Tibial nerve (tissue), 4 donors: ENCODE measurements at regions not wholly inside any gene's neighbourhood (a gene's known extent, or its start where the extent isn't known, plus 50 kb on each side); places are given as distances from the start of the nearest gene placed in this dataset.

Experiments
- DNase-seq, 2 donors: peaks; one replicate each; pipeline ENCODE4 v3.0.0-alpha.2; 2019; ENCODE audit warnings: low spot score in 2 of 2
- H3K27ac ChIP-seq, 4 donors: fragments of 200-600 bp; sonication (generic) in 3 of 4; one replicate each; pipeline ENCODE4 v1.5.1; 2017 to 2019; ENCODE audit warnings: mild to moderate bottlenecking in 1 of 4
- H3K27me3 ChIP-seq, 2 donors: fragments of 200-600 bp; sonication (generic) in 1 of 2; one replicate each; pipeline versions ENCODE4 v1.5.1 to v1.6.0; 2017 to 2019
- H3K36me3 ChIP-seq, 3 donors: fragments of 200-600 bp; sonication (generic); one replicate each; pipeline ENCODE4 v1.5.1; 2018 to 2019
- H3K4me1 ChIP-seq, 4 donors: fragments of 200-600 bp; sonication (generic) in 3 of 4; one replicate each; pipeline ENCODE4 v1.5.1; 2017 to 2019
- H3K4me3 ChIP-seq, 4 donors: fragments of 200-600 bp; sonication (generic) in 3 of 4; one replicate each; pipeline ENCODE4 v1.5.1; 2017 to 2019; ENCODE audit warnings: mild to moderate bottlenecking in 1 of 4, moderate library complexity in 1 of 4
- H3K9me3 ChIP-seq, 4 donors: fragments of 200-600 bp; sonication (generic) in 3 of 4; one replicate each; pipeline ENCODE4 v1.5.1; 2017 to 2019
- EP300 ChIP-seq, 2 donors: sonication (generic); formaldehyde crosslinking; IDR thresholded peaks; one replicate each; pipeline ENCODE4 v1.6.1; 2017; ENCODE audit warnings: antibody characterized with exemption in 2 of 2, mild to moderate bottlenecking in 1 of 2
- POLR2A ChIP-seq, 2 donors: fragments of 450-650 bp; IDR thresholded peaks; one replicate each; pipeline ENCODE4 v1.6.1; 2017; ENCODE audit warnings: antibody characterized with exemption in 2 of 2, mild to moderate bottlenecking in 2 of 2, moderate library complexity in 2 of 2
- WGBS, 2 donors: methylation state at CpG; one replicate each; pipeline ENCODE4 v1.1.5; 2018; 5-methylcytosine and 5-hydroxymethylcytosine counted together
- TF ChIP-seq, protein P1 (sequence below), 5 experiments: fragments of 200-600 bp in 3 of 5; fragments of 450-650 bp in 2 of 5; sonication (generic) in 3 of 5; IDR thresholded peaks; one replicate each; pipeline ENCODE4 v1.5.1; 2016 to 2019; ENCODE audit warnings: antibody characterized with exemption in 5 of 5, mild to moderate bottlenecking in 3 of 5, moderate library complexity in 2 of 5

DNA sequence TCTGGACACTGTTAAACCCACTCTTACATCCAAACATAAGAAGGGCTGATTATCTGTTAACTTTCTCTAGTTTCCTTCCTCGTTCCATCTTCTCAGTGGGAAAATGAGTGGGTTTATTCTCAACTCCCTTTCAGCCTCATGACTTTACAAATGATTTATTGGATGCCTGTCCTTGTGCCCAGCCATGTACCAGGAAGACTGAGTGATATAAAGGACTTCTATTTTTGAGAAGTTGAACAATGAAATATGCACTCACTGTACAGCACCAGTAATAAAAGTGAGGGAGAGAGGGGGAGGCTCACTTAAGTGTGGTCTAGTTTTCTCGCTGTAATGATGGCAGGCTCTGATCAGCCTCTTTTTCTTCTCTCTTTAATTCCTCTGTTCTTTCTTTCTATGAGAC is 277.6 kb downstream of the SMARCA2 start:
- Histone ChIP-seq H3K4me1 (no peaks in the 10 kb centered on the region), H3K27ac (no peak overlapping the region), H3K4me3 (no peak overlapping the region), H3K27me3 (no peaks in the 10 kb centered on the region), H3K36me3 (no peaks in the 10 kb centered on the region), H3K9me3 (no peaks in the 10 kb centered on the region)
- 71 to 73% methylated on average over 2 of the region's 2 CpGs for WGBS, 2 donors
- no peak for DNase-seq
- TF ChIP-seq POLR2A (IDR thresholded peaks at IDR 0.05) = no peak
- TF ChIP-seq, protein P1, sequence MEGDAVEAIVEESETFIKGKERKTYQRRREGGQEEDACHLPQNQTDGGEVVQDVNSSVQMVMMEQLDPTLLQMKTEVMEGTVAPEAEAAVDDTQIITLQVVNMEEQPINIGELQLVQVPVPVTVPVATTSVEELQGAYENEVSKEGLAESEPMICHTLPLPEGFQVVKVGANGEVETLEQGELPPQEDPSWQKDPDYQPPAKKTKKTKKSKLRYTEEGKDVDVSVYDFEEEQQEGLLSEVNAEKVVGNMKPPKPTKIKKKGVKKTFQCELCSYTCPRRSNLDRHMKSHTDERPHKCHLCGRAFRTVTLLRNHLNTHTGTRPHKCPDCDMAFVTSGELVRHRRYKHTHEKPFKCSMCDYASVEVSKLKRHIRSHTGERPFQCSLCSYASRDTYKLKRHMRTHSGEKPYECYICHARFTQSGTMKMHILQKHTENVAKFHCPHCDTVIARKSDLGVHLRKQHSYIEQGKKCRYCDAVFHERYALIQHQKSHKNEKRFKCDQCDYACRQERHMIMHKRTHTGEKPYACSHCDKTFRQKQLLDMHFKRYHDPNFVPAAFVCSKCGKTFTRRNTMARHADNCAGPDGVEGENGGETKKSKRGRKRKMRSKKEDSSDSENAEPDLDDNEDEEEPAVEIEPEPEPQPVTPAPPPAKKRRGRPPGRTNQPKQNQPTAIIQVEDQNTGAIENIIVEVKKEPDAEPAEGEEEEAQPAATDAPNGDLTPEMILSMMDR (IDR thresholded peaks at IDR 0.05) = no peak
- TF ChIP-seq EP300 (IDR thresholded peaks at IDR 0.05) = no peak

DNA sequence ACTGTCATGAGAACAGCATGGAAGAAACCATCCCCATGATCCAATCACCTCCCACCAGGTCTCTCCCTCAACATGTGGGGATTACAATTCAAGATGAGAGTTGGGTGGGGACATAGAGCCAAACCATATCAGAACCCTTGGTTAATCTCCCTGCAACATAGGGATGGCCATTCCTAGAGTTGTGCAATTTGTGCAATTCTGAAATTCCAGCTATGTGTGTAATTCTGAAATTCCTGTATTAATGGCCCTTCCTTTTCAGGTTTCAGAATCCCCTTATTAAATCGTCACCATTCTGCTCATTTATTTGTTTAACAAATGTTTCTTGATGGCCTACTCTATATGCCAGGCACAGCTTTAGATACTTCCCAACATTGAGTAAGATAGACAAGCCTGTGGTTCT is 282.6 kb downstream of the SMARCA2 start:
- WGBS, 2 donors = 79 to 93% methylated on average over 1 of the region's 1 CpG
- Histone ChIP-seq H3K9me3 (peaks cover 0 to 3% (median 0%) of the 10 kb centered on the region in 4 donors), H3K27me3 (no peaks in the 10 kb centered on the region), H3K4me1 (no peaks in the 10 kb centered on the region), H3K27ac (no peak overlapping the region), H3K36me3 (no peaks in the 10 kb centered on the region), H3K4me3 (no peak overlapping the region)
- TF ChIP-seq, protein P1 (IDR thresholded peaks at IDR 0.05) = no peak
- TF ChIP-seq POLR2A (IDR thresholded peaks at IDR 0.05) = no peak
- TF ChIP-seq EP300 (IDR thresholded peaks at IDR 0.05) = no peak
- DNase-seq = no peak

DNA sequence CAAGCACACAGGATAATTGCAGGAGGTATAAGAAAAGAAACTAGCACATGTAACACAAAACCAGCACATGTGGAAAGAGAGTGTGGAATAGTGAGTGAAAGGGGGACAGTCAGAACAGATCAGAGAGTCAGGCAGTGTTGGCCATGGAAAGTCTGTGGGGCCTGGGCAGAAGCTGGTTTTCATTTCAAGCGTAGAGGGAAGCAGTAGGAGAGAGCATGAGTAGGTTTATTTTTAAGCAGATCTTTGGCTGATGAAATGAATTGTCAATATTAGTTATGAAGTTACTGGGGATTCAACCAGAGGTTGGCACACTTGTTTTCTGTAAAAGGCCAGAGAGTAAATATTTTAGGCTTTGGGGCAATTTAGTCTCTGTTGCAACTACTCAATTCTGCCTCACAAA is 283.1 kb downstream of the SMARCA2 start:
- no peak overlapping the region for H3K27ac ChIP-seq
- no peaks in the 10 kb centered on the region for H3K27me3 ChIP-seq
- WGBS, 2 donors = 59 to 90% methylated on average over 1 of the region's 1 CpG
- H3K4me3 ChIP-seq = no peak overlapping the region
- H3K36me3 ChIP-seq = no peaks in the 10 kb centered on the region
- DNase-seq = no peak
- peaks cover 0 to 3% (median 0%) of the 10 kb centered on the region in 4 donors for H3K9me3 ChIP-seq
- no peak for TF ChIP-seq EP300 (IDR thresholded peaks at IDR 0.05)
- TF ChIP-seq, protein P1 (IDR thresholded peaks at IDR 0.05) = no peak
- TF ChIP-seq POLR2A (IDR thresholded peaks at IDR 0.05) = no peak
- no peaks in the 10 kb centered on the region for H3K4me1 ChIP-seq

GRCh38 chr9:2299156-2299842 is 284.2 kb downstream of the SMARCA2 start:
- H3K4me1 ChIP-seq = no peaks in the 10 kb centered on the region
- H3K27ac ChIP-seq = no peak overlapping the region
- H3K27me3 ChIP-seq = no peaks in the 10 kb centered on the region
- H3K9me3 ChIP-seq = peaks cover 0 to 3% (median 0%) of the 10 kb centered on the region in 4 donors
- H3K36me3 ChIP-seq = no peaks in the 10 kb centered on the region
- no peak for DNase-seq
- 78 to 83% methylated on average over 5 of the region's 5 CpGs for WGBS, 2 donors
- TF ChIP-seq EP300 (IDR thresholded peaks at IDR 0.05) = no peak
- TF ChIP-seq, protein P1 (IDR thresholded peaks at IDR 0.05) = no peak
- no peak for TF ChIP-seq POLR2A (IDR thresholded peaks at IDR 0.05)
- H3K4me3 ChIP-seq = no peak overlapping the region

DNA sequence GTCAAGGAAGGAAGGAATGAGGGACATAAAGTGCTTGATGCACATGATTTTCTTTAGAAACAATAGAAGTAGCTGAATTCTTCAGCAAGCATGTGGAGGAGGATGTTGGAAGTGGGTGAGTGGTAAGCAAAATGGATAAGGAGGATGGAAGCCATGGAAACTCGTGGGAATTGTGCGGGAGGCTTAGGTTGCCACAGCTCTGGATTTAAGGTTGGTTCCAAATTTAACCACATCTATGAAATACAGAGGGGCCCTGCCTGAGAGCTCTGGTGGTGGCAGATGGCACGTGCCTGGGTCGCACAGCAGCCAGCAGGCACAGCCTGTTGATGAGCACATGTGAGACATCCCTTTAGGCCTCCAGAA is 284.7 kb downstream of the SMARCA2 start:
- Histone ChIP-seq H3K9me3 (peaks cover 0 to 3% (median 0%) of the 10 kb centered on the region in 4 donors), H3K27ac (no peak overlapping the region), H3K4me3 (no peak overlapping the region), H3K36me3 (no peaks in the 10 kb centered on the region), H3K4me1 (no peaks in the 10 kb centered on the region), H3K27me3 (no peaks in the 10 kb centered on the region)
- no peak for DNase-seq
- TF ChIP-seq, protein P1 (IDR thresholded peaks at IDR 0.05) = no peak
- TF ChIP-seq POLR2A (IDR thresholded peaks at IDR 0.05) (no peak), EP300 (IDR thresholded peaks at IDR 0.05) (no peak)
- 80 to 87% methylated on average over 4 of the region's 4 CpGs for WGBS, 2 donors
